ENCODE measurements at regions not wholly inside any gene's neighbourhood (a gene's known extent, or its start where the extent isn't known, plus 50 kb on each side); places are given as distances from the start of the nearest gene placed in this dataset.
A peak's percentile ranks its signal among the peaks of the same experiment; 100 is the strongest.

GRCh38 chr2:142435847-142436246 lies 305.0 kb upstream of the LRP1B start:
- H3K18ac ChIP-seq (ENCODE audit: extremely low read depth, low read length) = no peak overlapping the region
- no peak overlapping the region for H3K56ac ChIP-seq (replicated peaks; ENCODE audit: insufficient read length, low read depth, low read length)
- H3K4me3 ChIP-seq (ENCODE audit: extremely low read depth in 1 of 4, insufficient read depth in 2 of 4, low read depth in 3 of 4, low read length in 4 of 4) = no peak overlapping the region
- H3K9ac ChIP-seq (replicated peaks in 1 of 4; ENCODE audit: extremely low read depth in 1 of 4, low read depth in 3 of 4, low read length in 3 of 4) = no peak overlapping the region
- no peaks in the 10 kb centered on the region for H3K4me1 ChIP-seq (replicated peaks in 1 of 4; ENCODE audit: control insufficient read depth in 3 of 4, insufficient read depth in 4 of 4, low read length in 3 of 4)
- H2BK12ac ChIP-seq (ENCODE audit: low read depth, low read length) = no peak overlapping the region
- H3K14ac ChIP-seq (ENCODE audit: insufficient read length) = no peak overlapping the region
- H3K4ac ChIP-seq (replicated peaks; ENCODE audit: insufficient read length, low read depth, low read length) = no peak overlapping the region
- H2AFZ ChIP-seq (ENCODE audit: low read length) = no peak overlapping the region
- H2BK5ac ChIP-seq (ENCODE audit: low read depth, low read length) = no peak overlapping the region
- H2AK5ac ChIP-seq (ENCODE audit: low read depth, low read length) = no peak overlapping the region
- H3K4me2 ChIP-seq (ENCODE audit: insufficient read depth in 1 of 2, low read depth in 2 of 2, low read length in 2 of 2) = no peak overlapping the region
- no peak overlapping the region for H4K8ac ChIP-seq (ENCODE audit: extremely low read depth, insufficient read depth, low read length)
- whole genome bisulfite sequencing, 2 experiments (ENCODE audit: extremely low coverage in 1 of 2, insufficient coverage in 1 of 2, insufficient read length in 1 of 2, insufficient replicate concordance in 2 of 2, low coverage in 1 of 2, low lambda C conversion rate in 2 of 2, missing lambda C conversion rate in 1 of 2) = 83% methylated on average over 3 of the region's 3 CpGs; no CpG with 5 or more reads in 1 of the 2 experiments
- H4K20me1 ChIP-seq (replicated peaks in 1 of 2; ENCODE audit: control insufficient read depth in 1 of 2, insufficient read depth in 2 of 2, low read length in 2 of 2) = no peaks in the 10 kb centered on the region
- H3K79me2 ChIP-seq (ENCODE audit: control insufficient read depth in 1 of 2, insufficient read depth in 2 of 2, low read length in 2 of 2) = no peaks in the 10 kb centered on the region
- H3K23ac ChIP-seq (ENCODE audit: insufficient read length) = no peak overlapping the region
- no peaks in the 10 kb centered on the region for H3K27me3 ChIP-seq (replicated peaks in 1 of 4; ENCODE audit: control insufficient read depth in 3 of 4, extremely low read depth in 1 of 4, insufficient read depth in 3 of 4, low read length in 3 of 4)
- H4K5ac ChIP-seq (ENCODE audit: insufficient read length, low read depth, low read length) = no peak overlapping the region
- no peak for FAIRE-seq
- no peak for DNase-seq (ENCODE audit: low read depth in 1 of 2, low spot score in 2 of 2)
- no peaks in the 10 kb centered on the region for H3K36me3 ChIP-seq (ENCODE audit: control insufficient read depth in 2 of 4, insufficient read depth in 4 of 4, low read length in 3 of 4)
- TF ChIP-seq YY1 (IDR thresholded peaks at IDR 0.05; ENCODE audit: low read depth, low read length) (0 out of 2 replicates have a peak, but pooled peaks have one; percentile 21), JUND (IDR thresholded peaks at IDR 0.05; ENCODE audit: low read length) (no peak)
- H2BK20ac ChIP-seq (ENCODE audit: low read length) = no peak overlapping the region
- POLR2A ChIA-PET (ENCODE audit: partially characterized antibody) = no interaction called here
- no peak overlapping the region for H4K91ac ChIP-seq (replicated peaks; ENCODE audit: insufficient read length, low read length)
- no peaks in the 10 kb centered on the region for H3K9me3 ChIP-seq (ENCODE audit: insufficient read depth in 2 of 2, low read depth in 1 of 2, low read length in 1 of 2)
- no peaks in the 10 kb centered on the region for H3K23me2 ChIP-seq (ENCODE audit: low read depth, low read length)
- H3K27ac ChIP-seq (ENCODE audit: low read depth, low read length) = no peak overlapping the region
- H3K79me1 ChIP-seq (ENCODE audit: low read depth, low read length) = no peaks in the 10 kb centered on the region
- CTCF ChIA-PET (ENCODE audit: partially characterized antibody) = no interaction called here
- no peak overlapping the region for H2BK120ac ChIP-seq (replicated peaks; ENCODE audit: low read depth, low read length)
- no peak overlapping the region for H2BK15ac ChIP-seq (ENCODE audit: low read length)

Measured in H1 (cell line).